GM23338 (cell line): ENCODE measurements at regions not wholly inside any gene's neighbourhood (a gene's known extent, or its start where the extent isn't known, plus 50 kb on each side); places are given as distances from the start of the nearest gene placed in this dataset.

Experiments
- CREB1 ChIP-seq: fragments of 250-450 bp; sonication (Bioruptor Pico); IDR thresholded peaks from 2 replicates; pipeline ENCODE4 v1.5.0; 2020; ENCODE audit warnings: low read depth, mild to moderate bottlenecking, moderate library complexity
- EZH2 ChIP-seq: fragments of 200-600 bp; sonication (generic); IDR thresholded peaks from one replicate; pipeline ENCODE4 v1.8.0; 2017; ENCODE audit warnings: antibody characterized with exemption, mild to moderate bottlenecking, low read depth; ENCODE audit not compliant: unreplicated experiment
- EZH2phosphoT487 ChIP-seq: fragments of 200-600 bp; sonication (generic); IDR thresholded peaks from one replicate; pipeline ENCODE4 v1.8.1; 2018; ENCODE audit warnings: antibody characterized with exemption; ENCODE audit not compliant: unreplicated experiment
- JUNB ChIP-seq: IDR thresholded peaks from one replicate; pipeline ENCODE4 v1.6.1; 2016; ENCODE audit warnings: antibody characterized with exemption; ENCODE audit not compliant: unreplicated experiment
- POLR2AphosphoS5 ChIP-seq: IDR thresholded peaks from 2 replicates; pipeline ENCODE4 v1.6.1; 2016; ENCODE audit warnings: antibody characterized with exemption, low read depth
- ZNF331 ChIP-seq: fragments of 250-450 bp; sonication (Bioruptor Pico); IDR thresholded peaks from 2 replicates; pipeline ENCODE4 v1.5.0; 2020; ENCODE audit warnings: low read depth, mild to moderate bottlenecking, moderate library complexity
- TF ChIP-seq, protein P1 (sequence below), 2 experiments: fragments of 200-600 bp in 1 of 2; sonication (generic) in 1 of 2; conservative IDR thresholded peaks; 2 replicates each; pipeline versions ENCODE4 v1.5.1 to v1.6.1; 2016 to 2017; ENCODE audit warnings: antibody characterized with exemption in 2 of 2, low read depth in 2 of 2, mild to moderate bottlenecking in 2 of 2, moderate library complexity in 1 of 2
- TF ChIP-seq, protein P2 (sequence below): IDR thresholded peaks from one replicate; pipeline ENCODE4 v1.6.1; 2018; ENCODE audit warnings: antibody characterized with exemption; ENCODE audit not compliant: unreplicated experiment
- TF ChIP-seq, protein P3 (sequence below): IDR thresholded peaks from 2 replicates; pipeline ENCODE4 v1.6.1; 2016; ENCODE audit warnings: antibody characterized with exemption

DNA sequence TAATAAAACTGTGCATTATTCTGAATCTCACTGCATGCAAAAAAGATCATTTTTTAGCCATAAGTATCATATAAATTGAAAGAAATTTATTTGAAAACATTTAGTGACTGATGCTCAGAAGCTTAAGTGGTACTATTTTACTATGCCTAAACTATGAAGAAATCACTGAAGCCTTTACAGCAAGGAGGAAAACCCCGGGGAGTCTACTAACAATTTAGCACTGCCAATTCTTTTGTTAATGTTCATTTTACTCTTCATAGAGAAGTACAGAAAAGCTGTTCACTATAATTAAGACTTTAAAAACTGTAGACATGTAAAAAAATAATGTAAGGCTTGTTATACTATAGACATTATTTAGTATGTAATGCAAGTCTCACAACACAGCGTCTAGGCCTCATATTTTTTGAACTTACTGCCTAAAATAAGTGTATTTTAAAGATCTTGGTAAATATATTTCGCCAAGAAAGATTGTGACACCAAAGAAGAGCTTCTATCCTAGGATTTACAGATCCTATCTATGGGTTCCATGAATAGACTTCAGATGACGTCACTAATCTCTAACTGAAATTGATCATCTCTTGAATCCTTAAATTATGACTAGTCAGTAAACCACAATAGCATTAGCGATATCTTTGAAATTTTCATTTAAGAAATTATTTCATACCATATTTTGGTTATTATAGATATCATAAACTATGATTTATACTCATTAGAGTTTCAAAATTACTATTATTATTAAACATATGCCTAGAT, 602.5 kb downstream of the TMA16 start:
- no peak for TF ChIP-seq JUNB
- no peak for TF ChIP-seq POLR2AphosphoS5
- TF ChIP-seq, protein P1, sequence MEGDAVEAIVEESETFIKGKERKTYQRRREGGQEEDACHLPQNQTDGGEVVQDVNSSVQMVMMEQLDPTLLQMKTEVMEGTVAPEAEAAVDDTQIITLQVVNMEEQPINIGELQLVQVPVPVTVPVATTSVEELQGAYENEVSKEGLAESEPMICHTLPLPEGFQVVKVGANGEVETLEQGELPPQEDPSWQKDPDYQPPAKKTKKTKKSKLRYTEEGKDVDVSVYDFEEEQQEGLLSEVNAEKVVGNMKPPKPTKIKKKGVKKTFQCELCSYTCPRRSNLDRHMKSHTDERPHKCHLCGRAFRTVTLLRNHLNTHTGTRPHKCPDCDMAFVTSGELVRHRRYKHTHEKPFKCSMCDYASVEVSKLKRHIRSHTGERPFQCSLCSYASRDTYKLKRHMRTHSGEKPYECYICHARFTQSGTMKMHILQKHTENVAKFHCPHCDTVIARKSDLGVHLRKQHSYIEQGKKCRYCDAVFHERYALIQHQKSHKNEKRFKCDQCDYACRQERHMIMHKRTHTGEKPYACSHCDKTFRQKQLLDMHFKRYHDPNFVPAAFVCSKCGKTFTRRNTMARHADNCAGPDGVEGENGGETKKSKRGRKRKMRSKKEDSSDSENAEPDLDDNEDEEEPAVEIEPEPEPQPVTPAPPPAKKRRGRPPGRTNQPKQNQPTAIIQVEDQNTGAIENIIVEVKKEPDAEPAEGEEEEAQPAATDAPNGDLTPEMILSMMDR (conservative IDR thresholded peaks at IDR 0.05; ENCODE audit: low read depth in 2 of 2) = no peak
- TF ChIP-seq EZH2phosphoT487 = no peak
- TF ChIP-seq EZH2 = no peak
- no peak for TF ChIP-seq ZNF331
- TF ChIP-seq, protein P2, sequence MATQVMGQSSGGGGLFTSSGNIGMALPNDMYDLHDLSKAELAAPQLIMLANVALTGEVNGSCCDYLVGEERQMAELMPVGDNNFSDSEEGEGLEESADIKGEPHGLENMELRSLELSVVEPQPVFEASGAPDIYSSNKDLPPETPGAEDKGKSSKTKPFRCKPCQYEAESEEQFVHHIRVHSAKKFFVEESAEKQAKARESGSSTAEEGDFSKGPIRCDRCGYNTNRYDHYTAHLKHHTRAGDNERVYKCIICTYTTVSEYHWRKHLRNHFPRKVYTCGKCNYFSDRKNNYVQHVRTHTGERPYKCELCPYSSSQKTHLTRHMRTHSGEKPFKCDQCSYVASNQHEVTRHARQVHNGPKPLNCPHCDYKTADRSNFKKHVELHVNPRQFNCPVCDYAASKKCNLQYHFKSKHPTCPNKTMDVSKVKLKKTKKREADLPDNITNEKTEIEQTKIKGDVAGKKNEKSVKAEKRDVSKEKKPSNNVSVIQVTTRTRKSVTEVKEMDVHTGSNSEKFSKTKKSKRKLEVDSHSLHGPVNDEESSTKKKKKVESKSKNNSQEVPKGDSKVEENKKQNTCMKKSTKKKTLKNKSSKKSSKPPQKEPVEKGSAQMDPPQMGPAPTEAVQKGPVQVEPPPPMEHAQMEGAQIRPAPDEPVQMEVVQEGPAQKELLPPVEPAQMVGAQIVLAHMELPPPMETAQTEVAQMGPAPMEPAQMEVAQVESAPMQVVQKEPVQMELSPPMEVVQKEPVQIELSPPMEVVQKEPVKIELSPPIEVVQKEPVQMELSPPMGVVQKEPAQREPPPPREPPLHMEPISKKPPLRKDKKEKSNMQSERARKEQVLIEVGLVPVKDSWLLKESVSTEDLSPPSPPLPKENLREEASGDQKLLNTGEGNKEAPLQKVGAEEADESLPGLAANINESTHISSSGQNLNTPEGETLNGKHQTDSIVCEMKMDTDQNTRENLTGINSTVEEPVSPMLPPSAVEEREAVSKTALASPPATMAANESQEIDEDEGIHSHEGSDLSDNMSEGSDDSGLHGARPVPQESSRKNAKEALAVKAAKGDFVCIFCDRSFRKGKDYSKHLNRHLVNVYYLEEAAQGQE = no peak
- TF ChIP-seq CREB1 = no peak
- TF ChIP-seq, protein P3, sequence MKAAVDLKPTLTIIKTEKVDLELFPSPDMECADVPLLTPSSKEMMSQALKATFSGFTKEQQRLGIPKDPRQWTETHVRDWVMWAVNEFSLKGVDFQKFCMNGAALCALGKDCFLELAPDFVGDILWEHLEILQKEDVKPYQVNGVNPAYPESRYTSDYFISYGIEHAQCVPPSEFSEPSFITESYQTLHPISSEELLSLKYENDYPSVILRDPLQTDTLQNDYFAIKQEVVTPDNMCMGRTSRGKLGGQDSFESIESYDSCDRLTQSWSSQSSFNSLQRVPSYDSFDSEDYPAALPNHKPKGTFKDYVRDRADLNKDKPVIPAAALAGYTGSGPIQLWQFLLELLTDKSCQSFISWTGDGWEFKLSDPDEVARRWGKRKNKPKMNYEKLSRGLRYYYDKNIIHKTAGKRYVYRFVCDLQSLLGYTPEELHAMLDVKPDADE = no peak
